ENCODE measurements at regions not wholly inside any gene's neighbourhood (a gene's known extent, or its start where the extent isn't known, plus 50 kb on each side); places are given as distances from the start of the nearest gene placed in this dataset.
"Not testable (repeated sequence)": the region's sequence is repeated elsewhere in the genome, so short reads cannot be mapped to it uniquely, and the experiment has no call there.

- DNase-seq (ENCODE audit: extremely low spot score, insufficient read length, low read depth), result no peak
Measured at GRCh38 chr11:96506953-96507354, 117.1 kb downstream of the JRKL start.

GRCh38 chr11:96508861-96509260 is 119.0 kb downstream of the JRKL start:
- DNase-seq (ENCODE audit: extremely low spot score, insufficient read length, low read depth) (no peak), FAIRE-seq (no peak)

More at GRCh38 chr11:96506953-96507354, 117.1 kb downstream of the JRKL start:
- no peak for FAIRE-seq

GRCh38 chr11:96520939-96521338 is 131.1 kb downstream of the JRKL start:
- FAIRE-seq, result no peak
- DNase-seq (ENCODE audit: extremely low spot score, insufficient read length, low read depth), result no peak

- DNase-seq (ENCODE audit: extremely low spot score, insufficient read length, low read depth) (no peak), FAIRE-seq (no peak)
Measured at GRCh38 chr11:96523656-96524055, 133.8 kb downstream of the JRKL start.

- FAIRE-seq, result no peak
- DNase-seq (ENCODE audit: extremely low spot score, insufficient read length, low read depth), result no peak
Measured at GRCh38 chr11:96524475-96524874, 134.7 kb downstream of the JRKL start.

GRCh38 chr11:96530473-96530872 is 140.7 kb downstream of the JRKL start:
- FAIRE-seq (no peak), DNase-seq (ENCODE audit: extremely low spot score, insufficient read length, low read depth) (no peak)

- no peak for FAIRE-seq
- DNase-seq (ENCODE audit: extremely low spot score, insufficient read length, low read depth), result no peak
Measured at GRCh38 chr11:96538104-96538503, 148.3 kb downstream of the JRKL start.

GRCh38 chr11:96538622-96539021 is 148.8 kb downstream of the JRKL start:
- FAIRE-seq, result no peak
- no peak for DNase-seq (ENCODE audit: extremely low spot score, insufficient read length, low read depth)

- no peak for FAIRE-seq
- no peak for DNase-seq (ENCODE audit: extremely low spot score, insufficient read length, low read depth)
Measured at GRCh38 chr11:96540875-96541274, 151.1 kb downstream of the JRKL start.

- FAIRE-seq (no peak), DNase-seq (ENCODE audit: extremely low spot score, insufficient read length, low read depth) (no peak)
Measured at GRCh38 chr11:96543177-96543576, 153.4 kb downstream of the JRKL start.

- not testable (repeated sequence) for DNase-seq (ENCODE audit: extremely low spot score, insufficient read length, low read depth); FAIRE-seq
Measured at GRCh38 chr11:96545192-96545591, 155.4 kb downstream of the JRKL start.

GRCh38 chr11:96551136-96551535 is 161.3 kb downstream of the JRKL start:
- DNase-seq (ENCODE audit: extremely low spot score, insufficient read length, low read depth) (no peak), FAIRE-seq (no peak)

- DNase-seq (ENCODE audit: extremely low spot score, insufficient read length, low read depth), result no peak
- no peak for FAIRE-seq
Measured at GRCh38 chr11:96554236-96554820, 164.5 kb downstream of the JRKL start.

GRCh38 chr11:96555826-96556225 is 166.0 kb downstream of the JRKL start:
- not testable (repeated sequence) for FAIRE-seq; DNase-seq (ENCODE audit: extremely low spot score, insufficient read length, low read depth)

- FAIRE-seq; DNase-seq (ENCODE audit: extremely low spot score, insufficient read length, low read depth): not testable (repeated sequence)
Measured at GRCh38 chr11:96560727-96561126, 170.9 kb downstream of the JRKL start.

GRCh38 chr11:96567176-96567575 is 177.4 kb downstream of the JRKL start:
- FAIRE-seq (no peak), DNase-seq (ENCODE audit: extremely low spot score, insufficient read length, low read depth) (no peak)

GRCh38 chr11:96567667-96568066 is 177.9 kb downstream of the JRKL start:
- no peak for FAIRE-seq

GRCh38 chr11:96576383-96576782 is 186.6 kb downstream of the JRKL start:
- no peak for DNase-seq (ENCODE audit: extremely low spot score, insufficient read length, low read depth)
- FAIRE-seq, result no peak

More at GRCh38 chr11:96567667-96568066, 177.9 kb downstream of the JRKL start:
- DNase-seq (ENCODE audit: extremely low spot score, insufficient read length, low read depth), result no peak

- FAIRE-seq (no peak), DNase-seq (ENCODE audit: extremely low spot score, insufficient read length, low read depth) (no peak)
Measured at GRCh38 chr11:96578379-96578778, 188.6 kb downstream of the JRKL start.

- no peak for FAIRE-seq
- no peak for DNase-seq (ENCODE audit: extremely low spot score, insufficient read length, low read depth)
Measured at GRCh38 chr11:96579656-96580055, 189.8 kb downstream of the JRKL start.

GRCh38 chr11:96580476-96581040 is 190.7 kb downstream of the JRKL start:
- FAIRE-seq (no peak), DNase-seq (ENCODE audit: extremely low spot score, insufficient read length, low read depth) (no peak)

Measured in GM18507 (cell line).